Mesodermal cell (in vitro differentiated cells): ENCODE measurements at regions not wholly inside any gene's neighbourhood (a gene's known extent, or its start where the extent isn't known, plus 50 kb on each side); places are given as distances from the start of the nearest gene placed in this dataset.

Experiments
- H3K27ac ChIP-seq: 2 replicates; pipeline ENCODE4 v1.7.0; 2013; ENCODE audit warnings: mild to moderate bottlenecking, low read depth, low read length, moderate library complexity; ENCODE audit not compliant: severe bottlenecking
- H3K36me3 ChIP-seq: 2 replicates; pipeline ENCODE4 v1.7.1; 2013; ENCODE audit warnings: mild to moderate bottlenecking, low read length, moderate library complexity; ENCODE audit not compliant: control insufficient read depth, insufficient read depth
- H3K4me1 ChIP-seq: one replicate; pipeline ENCODE4 v1.7.1; 2013; ENCODE audit warnings: mild to moderate bottlenecking, low read length; ENCODE audit not compliant: insufficient read depth, control insufficient read depth, poor library complexity, severe bottlenecking
- H3K4me3 ChIP-seq: 2 replicates; pipeline ENCODE4 v1.7.0; 2013; ENCODE audit warnings: low read length, control low read depth, mild to moderate bottlenecking; ENCODE audit not compliant: insufficient read depth, poor library complexity, severe bottlenecking; ENCODE audit errors: extremely low read depth
- H3K9me3 ChIP-seq: 2 replicates; pipeline ENCODE4 v1.7.1; 2013; ENCODE audit warnings: mild to moderate bottlenecking, low read length, moderate library complexity; ENCODE audit not compliant: control insufficient read depth
- WGBS, 2 experiments: methylation state at CpG; one replicate each; pipeline ENCODE4 v1.1.5; 2013; ENCODE audit warnings: missing lambda C conversion rate in 2 of 2; ENCODE audit not compliant: insufficient coverage in 2 of 2; 5-methylcytosine and 5-hydroxymethylcytosine counted together

DNA sequence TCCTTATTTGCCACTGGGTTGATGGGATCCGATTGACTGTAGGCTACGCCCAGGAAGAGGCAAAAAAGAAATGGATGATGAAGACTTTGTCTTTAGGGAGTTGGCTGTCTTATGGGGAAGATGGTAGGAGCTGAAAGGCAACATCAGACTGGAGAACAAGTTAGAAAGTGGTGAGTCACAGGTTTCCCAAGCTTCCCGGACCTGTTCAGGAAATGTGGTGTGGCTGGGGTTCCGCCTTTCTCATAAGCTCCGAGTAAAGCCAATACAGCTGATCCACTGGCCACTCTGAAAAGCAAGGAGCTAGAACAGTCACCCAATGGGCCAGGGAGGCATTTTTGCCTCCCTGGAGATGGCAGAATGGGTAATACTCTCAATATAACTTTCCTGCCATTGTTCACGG, 194.5 kb downstream of the SNX19 start:
- peaks cover 16% of the 10 kb centered on the region for H3K4me1 ChIP-seq
- no peak overlapping the region for H3K4me3 ChIP-seq
- H3K27ac ChIP-seq, result no peak overlapping the region
- no peaks in the 10 kb centered on the region for H3K9me3 ChIP-seq
- no peaks in the 10 kb centered on the region for H3K36me3 ChIP-seq
- WGBS, 2 experiments, result 82 to 95% methylated on average over 3 to 5 of the region's 6 CpGs

DNA sequence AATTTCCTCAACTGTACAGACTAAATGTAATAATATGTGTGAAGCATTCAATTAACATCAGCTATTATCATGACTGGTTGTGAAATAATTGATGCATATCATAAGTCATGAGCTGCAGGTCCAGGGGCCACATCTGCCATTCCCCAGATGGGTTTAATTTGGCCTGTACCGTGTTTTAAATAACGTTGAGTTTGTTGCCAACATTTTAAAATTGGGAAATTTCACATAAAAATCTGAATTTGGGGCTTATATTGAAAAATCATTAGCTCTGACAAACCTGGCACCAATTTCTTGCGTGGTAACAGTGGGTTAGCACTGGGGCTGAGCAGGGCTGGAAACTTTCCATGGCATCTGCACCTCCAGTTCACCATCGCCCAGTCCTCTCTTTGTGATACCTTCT, 193.9 kb downstream of the SNX19 start:
- Histone ChIP-seq H3K27ac (no peak overlapping the region), H3K36me3 (no peaks in the 10 kb centered on the region), H3K4me3 (no peak overlapping the region), H3K9me3 (no peaks in the 10 kb centered on the region), H3K4me1 (peaks cover 16% of the 10 kb centered on the region)
- 88 to 95% methylated on average over 4 of the region's 4 CpGs for WGBS, 2 experiments

DNA sequence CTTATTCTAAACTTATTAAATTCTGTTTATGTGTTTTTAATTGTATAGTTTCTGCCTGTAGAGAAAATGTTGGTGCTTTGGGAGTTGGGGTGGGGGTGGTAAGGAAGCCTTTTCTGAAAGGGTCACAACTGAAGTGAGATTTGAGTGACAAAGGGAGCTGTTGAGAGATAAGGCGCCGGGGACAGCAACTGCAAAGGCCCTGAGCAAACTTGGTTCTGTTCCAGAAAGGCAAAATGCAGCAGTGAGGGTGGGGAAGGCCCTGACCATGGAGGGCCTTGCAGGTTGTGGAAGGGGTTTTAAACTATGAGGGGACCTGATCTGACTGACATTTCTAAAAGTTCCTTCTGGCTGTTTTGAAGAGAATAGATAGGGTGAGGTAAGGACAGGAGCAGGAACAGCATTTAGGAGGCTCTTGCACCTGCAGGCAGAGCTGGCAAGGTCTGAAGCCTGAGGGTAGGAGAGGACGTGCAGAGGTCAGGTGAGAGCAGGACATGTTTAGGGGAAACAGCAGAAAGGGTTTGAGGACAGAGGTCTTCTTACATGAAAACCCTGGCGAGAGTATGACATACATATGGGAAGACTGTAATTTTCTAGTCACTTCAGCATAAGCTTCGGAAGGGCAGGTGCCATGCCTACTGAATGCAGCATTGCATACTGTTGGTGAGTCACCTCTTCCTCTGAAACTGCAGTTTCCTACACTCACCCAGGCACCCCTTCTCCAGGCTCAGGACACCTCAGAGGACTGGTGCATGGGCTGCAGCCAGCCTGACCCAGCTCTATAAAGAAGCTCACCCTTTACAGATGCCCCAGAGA, 190.7 kb downstream of the SNX19 start:
- no peak overlapping the region for H3K4me3 ChIP-seq
- no peak overlapping the region for H3K27ac ChIP-seq
- 83 to 85% methylated on average over 5 of the region's 5 CpGs for WGBS, 2 experiments
- H3K36me3 ChIP-seq, result no peaks in the 10 kb centered on the region
- no peaks in the 10 kb centered on the region for H3K9me3 ChIP-seq
- peaks cover 12% of the 10 kb centered on the region for H3K4me1 ChIP-seq

DNA sequence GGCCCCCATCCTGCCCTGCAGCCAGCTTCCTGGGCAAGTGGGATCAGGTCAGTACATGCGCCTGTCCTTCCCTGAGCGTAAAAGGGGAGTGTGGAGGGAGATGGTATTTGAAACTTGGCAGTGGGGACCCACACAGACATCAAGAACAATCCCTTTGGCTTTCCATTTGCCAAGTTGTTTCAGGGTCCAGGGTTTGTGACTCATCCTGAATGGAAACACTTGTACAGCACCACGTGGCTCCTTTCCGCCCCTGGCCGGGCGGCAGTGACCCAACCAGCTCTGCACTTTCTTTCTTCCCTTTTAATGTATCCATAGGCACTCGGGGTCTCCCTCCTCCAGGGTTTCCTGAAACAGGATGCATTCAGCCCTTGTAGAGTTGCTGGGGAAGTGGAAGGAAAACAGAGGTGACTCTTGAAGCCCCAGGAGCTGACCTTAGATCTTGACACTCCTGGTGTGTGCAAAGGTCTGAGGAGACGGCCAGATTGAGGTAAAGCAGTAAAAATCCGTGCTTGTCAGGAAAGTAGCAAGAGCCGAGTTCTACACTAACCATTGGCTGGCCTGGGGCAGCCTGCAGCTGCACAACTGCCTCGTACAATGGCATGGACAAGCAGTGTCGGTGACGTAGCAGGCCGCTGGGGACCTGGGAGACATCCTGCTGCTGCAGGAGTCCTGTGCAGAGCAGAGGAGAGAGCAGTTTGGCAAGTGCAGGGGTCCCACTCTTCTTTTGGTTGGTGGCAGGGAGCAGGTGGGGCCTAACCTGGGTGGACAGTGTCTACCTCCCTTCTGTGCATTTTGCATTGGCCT, 189.8 kb downstream of the SNX19 start:
- Histone ChIP-seq H3K4me3 (no peak overlapping the region), H3K4me1 (peaks cover 12% of the 10 kb centered on the region), H3K9me3 (no peaks in the 10 kb centered on the region), H3K36me3 (no peaks in the 10 kb centered on the region), H3K27ac (no peak overlapping the region)
- WGBS, 2 experiments, result 84 to 86% methylated on average over 3 to 9 of the region's 14 CpGs

DNA sequence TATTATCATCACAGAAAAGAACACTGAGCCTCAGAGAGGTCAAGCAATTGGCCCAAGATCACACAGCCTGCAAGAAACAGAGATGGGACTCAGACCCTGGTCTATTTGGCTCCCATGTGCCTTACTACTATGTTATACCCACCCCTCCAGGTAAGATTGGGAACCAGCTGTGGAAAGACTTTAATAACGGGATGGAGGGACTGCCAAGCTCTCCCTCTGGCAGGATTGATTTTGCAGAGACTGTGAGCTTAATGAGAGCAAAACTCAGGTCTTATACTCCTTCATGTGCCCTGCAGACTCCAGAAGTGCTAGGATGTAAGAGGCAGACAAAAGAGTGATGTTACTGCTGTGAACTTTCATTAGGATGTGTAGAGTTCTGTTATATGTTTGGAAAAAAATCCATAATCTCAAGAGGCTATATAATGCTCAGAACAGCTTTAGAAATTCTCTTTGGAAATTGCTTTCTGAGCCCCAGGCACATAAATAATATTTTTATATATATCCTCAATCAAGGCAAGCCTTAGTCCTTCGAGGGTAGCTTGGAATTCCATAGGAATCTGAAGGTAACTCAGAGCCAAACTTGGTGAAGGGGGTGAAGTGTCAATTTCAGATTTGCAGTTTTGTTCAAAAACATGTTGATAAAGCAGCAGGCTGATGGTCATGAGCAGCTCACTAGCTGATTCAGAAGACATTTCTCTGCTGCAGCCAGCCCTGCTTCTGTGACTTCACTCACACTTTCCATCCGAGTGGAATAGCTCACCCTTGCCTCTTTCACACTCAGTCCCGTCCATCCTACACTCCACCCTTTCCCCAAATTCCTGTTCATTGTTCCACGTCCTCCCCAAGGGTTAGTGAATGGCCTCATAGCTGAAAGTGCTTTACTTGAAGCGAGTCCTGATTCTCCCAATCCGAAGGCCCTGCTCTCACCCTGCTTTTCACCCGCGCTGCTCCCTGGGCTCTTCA, 188.8 kb downstream of the SNX19 start:
- Histone ChIP-seq H3K27ac (no peak overlapping the region), H3K36me3 (no peaks in the 10 kb centered on the region), H3K4me3 (no peak overlapping the region), H3K4me1 (peaks cover 8% of the 10 kb centered on the region), H3K9me3 (no peaks in the 10 kb centered on the region)
- WGBS, 2 experiments, result 73 to 89% methylated on average over 6 to 7 of the region's 9 CpGs

DNA sequence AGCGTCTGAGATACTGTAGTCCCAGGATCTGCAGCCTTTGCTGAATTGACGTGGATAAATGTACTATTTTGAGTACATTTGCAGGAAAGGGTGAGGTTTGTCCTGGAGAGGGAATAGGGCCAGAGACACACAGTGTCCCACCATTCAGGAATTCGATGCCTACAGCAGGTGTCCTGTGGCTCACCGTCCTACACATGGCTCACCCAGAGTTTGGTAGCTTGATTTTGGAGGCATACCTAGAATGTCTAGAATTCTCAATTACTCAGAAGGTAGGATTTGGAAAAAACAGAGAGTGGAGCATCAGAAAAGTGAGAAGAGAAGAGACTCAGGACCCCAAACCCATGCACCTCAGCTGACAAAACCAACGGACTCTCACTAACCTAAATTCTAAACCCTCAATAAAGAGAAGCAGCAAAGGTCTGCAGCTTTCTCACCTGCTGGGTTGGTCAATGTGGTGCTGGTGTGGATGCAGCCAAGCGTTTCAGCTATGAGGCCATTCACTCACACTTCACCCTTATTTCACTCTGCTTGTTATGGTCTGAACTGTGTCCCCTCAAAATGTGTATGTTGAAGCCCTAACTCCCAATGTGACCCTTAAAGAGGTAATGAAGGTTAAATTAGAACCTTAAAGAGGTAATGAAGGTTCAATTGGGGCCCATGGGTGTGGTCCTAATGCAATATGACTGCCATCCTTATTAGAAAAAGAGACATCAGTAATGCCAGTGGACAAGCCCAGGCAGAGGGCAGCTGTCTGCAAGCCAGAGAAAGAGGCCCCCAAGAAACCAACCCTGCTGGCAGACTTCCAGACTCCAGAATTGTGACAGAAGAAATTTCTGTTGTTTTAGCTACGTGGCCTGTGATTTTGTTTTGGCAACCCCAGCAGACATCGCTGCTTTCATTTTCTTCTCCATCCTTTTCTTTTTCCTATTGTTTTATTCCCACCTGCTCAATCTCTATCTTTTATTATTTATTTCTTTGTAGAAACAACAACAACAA, 187.8 kb downstream of the SNX19 start:
- H3K9me3 ChIP-seq, result no peaks in the 10 kb centered on the region
- H3K4me3 ChIP-seq, result no peak overlapping the region
- WGBS, 2 experiments, result 67 to 88% methylated on average over 2 to 7 of the region's 8 CpGs
- H3K4me1 ChIP-seq, result peaks cover 8% of the 10 kb centered on the region
- no peak overlapping the region for H3K27ac ChIP-seq
- H3K36me3 ChIP-seq, result no peaks in the 10 kb centered on the region

DNA sequence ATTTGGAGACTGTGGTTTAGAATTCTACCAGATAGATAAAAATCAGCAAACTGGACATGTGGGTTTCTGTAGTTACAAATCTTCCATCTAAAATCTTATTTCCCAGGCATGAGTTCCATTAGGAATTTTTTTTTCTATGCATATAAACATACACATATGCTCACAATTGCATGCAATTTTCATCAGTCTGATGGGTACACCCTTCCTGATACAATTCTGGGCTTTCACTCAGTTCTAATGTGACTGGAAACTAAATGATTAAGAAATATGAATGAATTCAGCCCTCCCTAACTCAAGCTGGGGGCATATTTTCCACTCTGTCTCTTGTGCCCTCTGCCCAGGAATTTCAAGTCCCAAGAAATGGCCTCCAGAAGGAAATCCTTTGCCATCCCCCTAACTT, 187.1 kb downstream of the SNX19 start:
- H3K36me3 ChIP-seq, result no peaks in the 10 kb centered on the region
- H3K27ac ChIP-seq, result no peak overlapping the region
- no peak overlapping the region for H3K4me3 ChIP-seq
- peaks cover 8% of the 10 kb centered on the region for H3K4me1 ChIP-seq
- no peaks in the 10 kb centered on the region for H3K9me3 ChIP-seq

DNA sequence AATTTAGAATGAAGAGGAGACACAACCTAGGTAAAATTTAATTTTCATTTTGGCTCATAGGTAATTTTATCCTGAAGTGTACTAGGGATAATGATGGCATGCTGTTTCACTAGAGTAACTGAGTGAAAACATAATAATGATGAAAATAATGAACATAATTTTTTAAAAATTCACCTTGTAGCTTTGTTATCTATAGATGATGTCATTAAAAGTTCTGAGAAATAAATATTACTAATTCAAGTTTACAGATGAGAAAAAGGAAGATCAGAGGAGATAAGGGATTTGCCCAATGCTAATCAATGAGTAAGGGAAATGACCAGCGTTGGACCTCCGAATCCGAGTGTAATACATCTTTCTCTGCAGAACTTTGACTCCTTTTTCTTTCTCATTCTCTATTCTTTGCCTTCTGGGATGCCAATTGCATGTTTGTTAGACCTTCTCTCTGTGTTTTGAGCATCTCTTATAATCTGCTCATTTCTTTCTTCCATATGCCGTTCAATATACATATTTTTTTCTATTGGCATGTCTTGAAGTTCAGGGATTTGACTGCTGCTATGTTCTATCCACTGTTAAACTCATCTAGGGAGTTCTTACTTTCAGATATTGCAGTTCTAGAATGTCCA, 186.5 kb downstream of the SNX19 start:
- Histone ChIP-seq H3K9me3 (peaks cover 6% of the 10 kb centered on the region), H3K4me3 (no peak overlapping the region), H3K27ac (no peak overlapping the region), H3K4me1 (peaks cover 8% of the 10 kb centered on the region), H3K36me3 (no peaks in the 10 kb centered on the region)
- WGBS, 2 experiments, result 92 to 100% methylated on average over 3 to 4 of the region's 4 CpGs

DNA sequence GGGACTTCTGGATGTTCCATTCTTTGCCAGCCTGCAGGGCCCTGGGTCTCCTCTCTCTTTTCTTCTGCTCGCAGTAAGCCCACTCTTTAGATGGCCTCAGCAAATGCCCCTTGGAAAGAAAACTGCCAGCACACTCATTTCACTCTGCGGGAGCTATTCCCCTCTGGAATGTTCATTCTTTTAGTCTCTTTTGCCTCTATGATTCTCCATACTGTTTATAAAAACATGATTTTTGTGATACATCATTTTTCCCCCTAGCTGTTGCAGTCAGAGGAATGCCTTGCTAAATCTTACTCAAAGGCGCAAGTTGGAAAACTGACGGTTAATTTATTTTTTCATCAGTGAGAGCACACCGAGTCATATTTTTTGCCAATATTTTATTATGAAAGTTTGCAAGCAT, 184.9 kb downstream of the SNX19 start:
- WGBS, 2 experiments, result 96 to 100% methylated on average over 1 to 2 of the region's 5 CpGs
- H3K9me3 ChIP-seq, result peaks cover 6% of the 10 kb centered on the region
- peaks cover 2% of the 10 kb centered on the region for H3K4me1 ChIP-seq
- no peak overlapping the region for H3K4me3 ChIP-seq
- no peak overlapping the region for H3K27ac ChIP-seq
- H3K36me3 ChIP-seq, result no peaks in the 10 kb centered on the region
